Thyroid gland (tissue), 1 donor: ENCODE measurements at regions not wholly inside any gene's neighbourhood (a gene's known extent, or its start where the extent isn't known, plus 50 kb on each side); places are given as distances from the start of the nearest gene placed in this dataset. TPM values are rescaled to one million over a fixed set of nuclear protein-coding genes. Genes with fewer than 3 reads are reported as not detected.

ENCODE experiments used
- small RNA-seq: library from RNA; depleted of rRNA; stranded (forward); fragments of <200 nt; gene quantifications from one replicate; pipeline ENCODE3, GENCODE V24; 2016

Small RNA genes in the stretch of these regions (small RNA-seq; reads per million reads assigned to genes)
- gene AC138649.4 (not detected), gene RN7SL495P (not detected)
